PC-3 (cell line): ENCODE measurements at regions not wholly inside any gene's neighbourhood (a gene's known extent, or its start where the extent isn't known, plus 50 kb on each side); places are given as distances from the start of the nearest gene placed in this dataset.

ENCODE experiments used
- ATAC-seq: fragments of 200-7000 bp; cut with Tn5 transposase; 2 replicates; pipeline ENCODE4 v1.9.1; 2020; ENCODE audit warnings: mild to moderate bottlenecking, moderate library complexity
- BruUV-seq: library from RNA; stranded (reverse); fragments of 400-500 nt; replicated peaks from 2 replicates; lab custom pipeline; 2021; lab: Mats Ljungman, UMichigan
- CTCF ChIA-PET: fragments of 300-600 bp; sonication (Branson Sonifier 250); formaldehyde crosslinking; loops from one replicate; lab custom pipeline; 2022; ENCODE audit warnings: antibody characterized with exemption; lab: Charles Lee
- POLR2A ChIA-PET: fragments of 300-600 bp; sonication (Branson Sonifier 250); formaldehyde crosslinking; loops from one replicate; lab custom pipeline; 2022; ENCODE audit warnings: antibody characterized with exemption; ENCODE audit not compliant: unreplicated experiment; lab: Charles Lee
- DNase-seq: peaks from one replicate; pipeline ENCODE4 v3.0.0-alpha.2; 2015
- H2AFZ ChIP-seq: fragments of 300-600 bp; sonication (generic); 2 replicates; pipeline ENCODE4 v1.6.0; 2016; ENCODE audit warnings: antibody characterized with exemption, low read length
- H3F3A ChIP-seq: fragments of 300-600 bp; sonication (generic); one replicate; pipeline ENCODE4 v1.6.0; 2017; ENCODE audit warnings: antibody characterized with exemption, low read length, control low read depth, mild to moderate bottlenecking; ENCODE audit not compliant: unreplicated experiment
- H3K27ac ChIP-seq: fragments of 300-600 bp; sonication (generic); 2 replicates; pipeline ENCODE4 v1.5.1; 2016; ENCODE audit warnings: mild to moderate bottlenecking, low read length
- H3K27me3 ChIP-seq: fragments of 300-600 bp; sonication (generic); 2 replicates; pipeline ENCODE4 v1.6.1; 2016; ENCODE audit warnings: low read length, mixed read lengths
- H3K36me3 ChIP-seq: fragments of 300-600 bp; sonication (generic); 2 replicates; pipeline ENCODE4 v1.6.1; 2016; ENCODE audit warnings: low read depth, mixed run types, low read length, mixed read lengths
- H3K4me1 ChIP-seq: fragments of 300-600 bp; sonication (generic); 2 replicates; pipeline ENCODE4 v1.5.1; 2016; ENCODE audit warnings: low read length; ENCODE audit not compliant: insufficient read depth
- H3K4me2 ChIP-seq: fragments of 300-600 bp; sonication (generic); 2 replicates; pipeline ENCODE4 v1.6.0; 2016; ENCODE audit warnings: low read length
- H3K4me3 ChIP-seq: fragments of 300-600 bp; sonication (generic); 2 replicates; pipeline ENCODE4 v1.5.1; 2016; ENCODE audit warnings: mild to moderate bottlenecking, low read length, mixed read lengths
- H3K79me2 ChIP-seq: fragments of 300-600 bp; sonication (generic); 2 replicates; pipeline ENCODE4 v1.6.1; 2017; ENCODE audit warnings: low read length, mixed read lengths
- H3K9ac ChIP-seq: fragments of 300-600 bp; sonication (generic); 2 replicates; pipeline ENCODE4 v1.6.0; 2016; ENCODE audit warnings: mild to moderate bottlenecking, low read length
- H3K9me2 ChIP-seq: fragments of 300-600 bp; sonication (generic); replicated peaks from 2 replicates; pipeline ENCODE4 v1.6.1; 2016; ENCODE audit warnings: mixed run types, low read length, mixed read lengths
- H3K9me3 ChIP-seq: fragments of 300-600 bp; sonication (generic); 2 replicates; pipeline ENCODE4 v1.6.1; 2016; ENCODE audit warnings: low read length, mixed read lengths
- H4K20me1 ChIP-seq: fragments of 300-600 bp; sonication (generic); 2 replicates; pipeline ENCODE4 v1.6.1; 2016; ENCODE audit warnings: low read length, mixed read lengths
- EZH2 ChIP-seq: fragments of 300-600 bp; sonication (generic); IDR thresholded peaks from one replicate; pipeline ENCODE4 v1.6.1; 2017; ENCODE audit warnings: antibody characterized with exemption, mild to moderate bottlenecking, low read length; ENCODE audit not compliant: unreplicated experiment
- EZH2phosphoT487 ChIP-seq: fragments of 300-600 bp; sonication (generic); IDR thresholded peaks from 2 replicates; pipeline ENCODE4 v1.6.1; 2018; ENCODE audit warnings: mild to moderate bottlenecking, antibody characterized with exemption, low read length, borderline replicate concordance
- intact Hi-C: fragments of 100-400 bp; cut with micrococcal nuclease; formaldehyde crosslinking; loops from 2 replicates; pipeline ENCODE4 v1.9.0; 2023
- TF ChIP-seq, protein P1 (sequence below): fragments of 300-600 bp; sonication (generic); conservative IDR thresholded peaks from 2 replicates; pipeline ENCODE4 v1.5.1; 2017; ENCODE audit warnings: antibody characterized with exemption, low read depth, mild to moderate bottlenecking, low read length

DNA sequence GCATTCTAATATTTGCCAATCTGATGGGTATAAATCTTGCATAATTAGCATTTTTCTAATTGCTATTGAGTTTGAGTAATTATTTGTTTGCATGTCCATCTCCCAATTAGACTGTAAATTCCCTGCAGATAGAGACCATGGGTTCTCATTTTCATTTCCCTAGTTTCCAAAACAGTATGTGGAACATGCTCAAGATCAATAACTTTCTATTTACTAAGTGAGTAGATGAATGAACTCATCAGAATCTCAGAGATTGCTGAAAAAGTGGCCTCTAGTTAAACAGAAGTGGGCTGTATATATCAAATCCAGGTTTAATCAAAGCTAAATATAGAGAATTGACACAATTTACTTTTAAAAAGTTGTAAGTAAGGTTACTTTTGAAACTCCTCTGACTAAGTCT, 138.0 kb upstream of the PGR start:
- H4K20me1 ChIP-seq, result no peaks in the 10 kb centered on the region
- POLR2A ChIA-PET, result no interaction called here
- no peaks in the 10 kb centered on the region for H3K79me2 ChIP-seq
- ATAC-seq (no peak), DNase-seq (no peak)
- no peak overlapping the region for H3K9ac ChIP-seq
- H3K27ac ChIP-seq, result no peak overlapping the region
- CTCF ChIA-PET, result no interaction called here
- H3K27me3 ChIP-seq, result peaks cover 59% of the 10 kb centered on the region
- H3K4me1 ChIP-seq, result no peaks in the 10 kb centered on the region
- no peak overlapping the region for H3K4me2 ChIP-seq
- no peaks in the 10 kb centered on the region for H3K9me3 ChIP-seq
- H2AFZ ChIP-seq, result no peak overlapping the region
- no peaks in the 10 kb centered on the region for H3F3A ChIP-seq
- H3K36me3 ChIP-seq, result no peaks in the 10 kb centered on the region
- BruUV-seq, result no TSS peak
- intact Hi-C loops, result no loop called here
- H3K9me2 ChIP-seq, result no peaks in the 10 kb centered on the region
- no peak overlapping the region for H3K4me3 ChIP-seq
- TF ChIP-seq, protein P1, sequence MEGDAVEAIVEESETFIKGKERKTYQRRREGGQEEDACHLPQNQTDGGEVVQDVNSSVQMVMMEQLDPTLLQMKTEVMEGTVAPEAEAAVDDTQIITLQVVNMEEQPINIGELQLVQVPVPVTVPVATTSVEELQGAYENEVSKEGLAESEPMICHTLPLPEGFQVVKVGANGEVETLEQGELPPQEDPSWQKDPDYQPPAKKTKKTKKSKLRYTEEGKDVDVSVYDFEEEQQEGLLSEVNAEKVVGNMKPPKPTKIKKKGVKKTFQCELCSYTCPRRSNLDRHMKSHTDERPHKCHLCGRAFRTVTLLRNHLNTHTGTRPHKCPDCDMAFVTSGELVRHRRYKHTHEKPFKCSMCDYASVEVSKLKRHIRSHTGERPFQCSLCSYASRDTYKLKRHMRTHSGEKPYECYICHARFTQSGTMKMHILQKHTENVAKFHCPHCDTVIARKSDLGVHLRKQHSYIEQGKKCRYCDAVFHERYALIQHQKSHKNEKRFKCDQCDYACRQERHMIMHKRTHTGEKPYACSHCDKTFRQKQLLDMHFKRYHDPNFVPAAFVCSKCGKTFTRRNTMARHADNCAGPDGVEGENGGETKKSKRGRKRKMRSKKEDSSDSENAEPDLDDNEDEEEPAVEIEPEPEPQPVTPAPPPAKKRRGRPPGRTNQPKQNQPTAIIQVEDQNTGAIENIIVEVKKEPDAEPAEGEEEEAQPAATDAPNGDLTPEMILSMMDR, result no peak
- TF ChIP-seq EZH2 (no peak), EZH2phosphoT487 (no peak)

DNA sequence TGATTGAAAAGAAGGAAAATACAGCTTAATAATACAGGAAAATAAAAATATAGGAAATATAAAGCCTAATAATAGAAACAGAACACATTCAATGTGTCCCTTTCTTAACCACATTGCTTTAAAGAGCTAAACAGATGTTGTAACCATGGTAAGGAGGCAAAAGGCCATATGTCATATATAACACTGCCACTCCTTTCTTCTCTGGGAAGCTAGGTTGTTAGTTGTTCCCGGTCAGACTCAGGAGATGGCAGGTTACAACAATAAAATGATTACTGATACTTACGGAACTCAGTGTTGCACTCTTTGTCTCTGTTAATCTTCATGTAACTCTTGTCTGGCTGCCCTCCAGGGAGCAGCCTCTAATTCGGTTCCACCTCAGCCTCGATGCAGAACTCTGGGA, 134.7 kb upstream of the PGR start:
- H3K9me2 ChIP-seq, result no peaks in the 10 kb centered on the region
- intact Hi-C loops, result no loop called here
- H3K9me3 ChIP-seq, result no peaks in the 10 kb centered on the region
- no TSS peak for BruUV-seq
- H4K20me1 ChIP-seq, result no peaks in the 10 kb centered on the region
- DNase-seq, result no peak
- no peak overlapping the region for H3K27ac ChIP-seq
- no peak overlapping the region for H3K4me2 ChIP-seq
- POLR2A ChIA-PET, result no interaction called here
- H3K79me2 ChIP-seq, result no peaks in the 10 kb centered on the region
- no peak overlapping the region for H2AFZ ChIP-seq
- H3K36me3 ChIP-seq, result no peaks in the 10 kb centered on the region
- H3K4me1 ChIP-seq, result no peaks in the 10 kb centered on the region
- no peak for ATAC-seq
- H3K9ac ChIP-seq, result no peak overlapping the region
- no peak overlapping the region for H3K4me3 ChIP-seq
- TF ChIP-seq EZH2phosphoT487, result no peak
- TF ChIP-seq, protein P1, result no peak
- no peak for TF ChIP-seq EZH2
- CTCF ChIA-PET, result no interaction called here
- no peaks in the 10 kb centered on the region for H3F3A ChIP-seq
- H3K27me3 ChIP-seq, result peaks cover 43% of the 10 kb centered on the region

DNA sequence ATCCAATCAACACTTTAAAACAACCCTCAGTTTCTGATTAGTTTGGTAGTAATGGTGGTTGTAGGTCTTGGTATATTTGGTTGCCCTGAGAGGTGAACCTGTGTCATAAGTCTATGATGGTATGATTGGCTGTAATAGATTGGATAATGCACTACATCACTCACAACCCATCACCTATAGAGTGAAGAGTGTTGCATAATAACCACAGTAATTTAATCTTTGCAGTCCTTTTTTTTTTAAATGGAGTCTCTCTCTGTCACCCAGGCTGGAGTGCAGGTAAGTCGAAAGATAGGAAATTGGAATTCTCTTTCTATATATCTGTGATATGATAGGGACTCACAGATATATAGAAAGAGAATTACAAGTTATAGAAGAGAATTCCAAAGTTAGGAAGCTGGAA, 133.4 kb upstream of the PGR start:
- no peak overlapping the region for H3K27ac ChIP-seq
- H3K36me3 ChIP-seq, result no peaks in the 10 kb centered on the region
- no peaks in the 10 kb centered on the region for H4K20me1 ChIP-seq
- intact Hi-C loops, result no loop called here
- no peak overlapping the region for H3K9ac ChIP-seq
- no peaks in the 10 kb centered on the region for H3K4me1 ChIP-seq
- H3K27me3 ChIP-seq, result peaks cover 40% of the 10 kb centered on the region
- BruUV-seq, result no TSS peak
- POLR2A ChIA-PET, result no interaction called here
- H3F3A ChIP-seq, result no peaks in the 10 kb centered on the region
- DNase-seq, result no peak
- CTCF ChIA-PET, result no interaction called here
- TF ChIP-seq, protein P1, result no peak
- TF ChIP-seq EZH2 (no peak), EZH2phosphoT487 (no peak)
- no peak for ATAC-seq
- H3K79me2 ChIP-seq, result no peaks in the 10 kb centered on the region
- no peaks in the 10 kb centered on the region for H3K9me3 ChIP-seq
- H3K9me2 ChIP-seq, result no peaks in the 10 kb centered on the region
- H3K4me3 ChIP-seq, result no peak overlapping the region
- H3K4me2 ChIP-seq, result no peak overlapping the region
- H2AFZ ChIP-seq, result no peak overlapping the region
